Kidney (tissue), 13 donors: ENCODE measurements at regions not wholly inside any gene's neighbourhood (a gene's known extent, or its start where the extent isn't known, plus 50 kb on each side); places are given as distances from the start of the nearest gene placed in this dataset.

Experiments
- DNase-seq, 5 donors: peaks; one replicate each; pipeline ENCODE4 v3.0.0-alpha.2; 2013 to 2020
- FAIRE-seq: peaks from 2 replicates; lab custom pipeline; 2012; peaks lifted over from hg19 to GRCh38; lab: Jason Lieb, UNC
- H3K27ac ChIP-seq, 2 donors: one replicate each; pipeline ENCODE4 v1.7.0; 2013; ENCODE audit warnings: low read depth in 2 of 2, low read length in 2 of 2, inconsistent platforms in 1 of 2
- H3K27me3 ChIP-seq: one replicate; pipeline ENCODE4 v1.7.1; 2013; ENCODE audit warnings: low read length, inconsistent platforms; ENCODE audit not compliant: control insufficient read depth, insufficient read depth
- H3K36me3 ChIP-seq, 3 donors: one replicate each; pipeline versions ENCODE4 v1.7.0 to v1.7.1; 2013; ENCODE audit warnings: low read length in 3 of 3, control low read depth in 1 of 3, inconsistent platforms in 1 of 3; ENCODE audit not compliant: insufficient read depth in 3 of 3, control insufficient read depth in 2 of 3
- H3K4me1 ChIP-seq, 3 donors: one replicate each; pipeline versions ENCODE4 v1.7.0 to v1.7.1; 2013; ENCODE audit warnings: low read length in 3 of 3, inconsistent platforms in 1 of 3, low read depth in 1 of 3; ENCODE audit not compliant: control insufficient read depth in 2 of 3, insufficient read depth in 2 of 3
- H3K4me3 ChIP-seq, 3 donors: one replicate each; pipeline versions ENCODE4 v1.7.0 to v1.8.1; 2013; ENCODE audit warnings: low read length in 3 of 3, control low read depth in 1 of 3, inconsistent platforms in 1 of 3
- H3K9ac ChIP-seq, 3 donors: one replicate each; pipeline versions ENCODE4 v1.7.0 to v1.7.1; 2013; ENCODE audit warnings: low read length in 3 of 3, control low read depth in 1 of 3, inconsistent platforms in 1 of 3
- H3K9me3 ChIP-seq, 3 donors: one replicate each; pipeline versions ENCODE4 v1.7.0 to v1.7.1; 2013; ENCODE audit warnings: low read length in 3 of 3, control low read depth in 1 of 3, inconsistent platforms in 1 of 3; ENCODE audit not compliant: control insufficient read depth in 2 of 3, insufficient read depth in 1 of 3
- CTCF ChIP-seq: IDR thresholded peaks from 3 replicates; pipeline ENCODE4 v1.5.1; 2012; ENCODE audit warnings: mild to moderate bottlenecking, moderate library complexity, borderline replicate concordance; ENCODE audit not compliant: insufficient read depth; ENCODE audit errors: extremely low read depth
- intact Hi-C: fragments of 100-400 bp; cut with DNase I; formaldehyde crosslinking; loops from one replicate; pipeline ENCODE4 v1.11.1; 2022
- donor health status: control.
- donor health status: control.
- donor health status: control.
- donor health status: control.
- donor health status: control.
- donor health status: DM: yes; HTN: yes; CAD: no.
- donor health status: Normal renal cell carcinoma (clear cell type).

- H3K4me1 ChIP-seq, result no peaks in the 10 kb centered on the region
- no peaks in the 10 kb centered on the region for H3K36me3 ChIP-seq
- H3K9ac ChIP-seq, result no peak overlapping the region
- H3K9me3 ChIP-seq, result peaks cover 0 to 6% (median 0%) of the 10 kb centered on the region in 3 donors
- H3K27me3 ChIP-seq, result no peaks in the 10 kb centered on the region
- no peak for FAIRE-seq
- intact Hi-C loops, result no loop called here
- H3K4me3 ChIP-seq, result no peak overlapping the region
- no peak for TF ChIP-seq CTCF
- no peak overlapping the region for H3K27ac ChIP-seq
- DNase-seq, result peak in 1 of 5 donors; percentile 33
Observed at GRCh38 chr7:10913457-10913856, 60.2 kb upstream of the PHF14 start.

DNA sequence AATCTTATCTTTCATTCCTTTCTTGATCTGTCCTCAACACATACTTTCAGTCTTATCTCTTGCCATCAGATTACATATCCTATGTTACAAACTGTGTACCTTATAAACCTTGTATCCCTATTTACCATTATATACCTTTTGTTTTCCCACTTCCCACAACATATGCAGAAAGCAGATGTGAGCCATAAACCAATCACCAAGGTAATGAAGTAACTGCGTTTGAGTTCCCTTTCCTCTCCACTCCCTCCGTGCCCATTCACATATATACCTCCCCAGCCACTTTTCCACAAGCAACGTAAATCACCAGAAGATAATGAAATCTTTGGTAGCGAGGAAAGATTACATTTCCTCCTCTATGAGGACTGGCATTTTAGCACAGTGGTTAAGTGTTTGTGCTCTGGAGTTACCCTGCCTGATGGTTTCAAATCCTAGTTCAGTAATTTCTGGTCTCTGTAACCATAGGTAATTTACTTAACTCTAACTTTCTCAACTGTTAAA is 55.5 kb upstream of the PHF14 start:
- no peak for TF ChIP-seq CTCF
- H3K36me3 ChIP-seq, result no peaks in the 10 kb centered on the region
- intact Hi-C loops, result no loop called here
- no peak overlapping the region for H3K9ac ChIP-seq
- H3K4me3 ChIP-seq, result no peak overlapping the region
- DNase-seq (no peak), FAIRE-seq (no peak)
- no peaks in the 10 kb centered on the region for H3K27me3 ChIP-seq
- no peak overlapping the region for H3K27ac ChIP-seq
- H3K4me1 ChIP-seq, result no peaks in the 10 kb centered on the region
- H3K9me3 ChIP-seq, result no peaks in the 10 kb centered on the region

GRCh38 chr7:10919923-10920322 is 53.7 kb upstream of the PHF14 start:
- Histone ChIP-seq H3K27me3 (no peaks in the 10 kb centered on the region), H3K9ac (no peak overlapping the region), H3K27ac (no peak overlapping the region), H3K9me3 (no peaks in the 10 kb centered on the region), H3K4me1 (no peaks in the 10 kb centered on the region), H3K4me3 (no peak overlapping the region), H3K36me3 (no peaks in the 10 kb centered on the region)
- no peak for TF ChIP-seq CTCF
- DNase-seq, result no peak
- FAIRE-seq, result no peak
- intact Hi-C loops, result no loop called here
